CD8-positive, alpha-beta memory T cell (primary cell): ENCODE measurements at regions not wholly inside any gene's neighbourhood (a gene's known extent, or its start where the extent isn't known, plus 50 kb on each side); places are given as distances from the start of the nearest gene placed in this dataset.

ENCODE experiments used
- CTCF ChIA-PET: fragments of 350-600 bp; sonication (Branson Sonifier 250); formaldehyde crosslinking; loops from one replicate; lab custom pipeline; 2021; ENCODE audit warnings: antibody characterized with exemption; lab: Charles Lee
- POLR2A ChIA-PET: fragments of 350-600 bp; sonication (Branson Sonifier 250); formaldehyde crosslinking; loops from one replicate; lab custom pipeline; 2021; ENCODE audit warnings: antibody characterized with exemption; lab: Charles Lee
- DNase-seq, 5 donors: peaks; one replicate each; pipeline versions ENCODE4 v3.0.0 to v3.0.0-alpha.2; 2020 to 2022; ENCODE audit warnings: mixed read lengths in 1 of 5
- H3K27ac ChIP-seq: one replicate; pipeline ENCODE4 v1.7.0; 2013; ENCODE audit warnings: low read depth, mild to moderate bottlenecking, low read length, moderate library complexity
- H3K27me3 ChIP-seq: 2 replicates; pipeline ENCODE4 v1.7.0; 2013; ENCODE audit warnings: low read length, mild to moderate bottlenecking; ENCODE audit not compliant: insufficient read depth, poor library complexity, severe bottlenecking
- H3K36me3 ChIP-seq: 2 replicates; pipeline ENCODE4 v1.7.0; 2013; ENCODE audit warnings: mild to moderate bottlenecking, low read length, moderate library complexity; ENCODE audit not compliant: insufficient read depth
- H3K4me1 ChIP-seq: 2 replicates; pipeline ENCODE4 v1.7.0; 2013; ENCODE audit warnings: mild to moderate bottlenecking, low read length, moderate library complexity; ENCODE audit not compliant: insufficient read depth
- H3K4me3 ChIP-seq: 2 replicates; pipeline ENCODE4 v1.7.0; 2013; ENCODE audit warnings: mild to moderate bottlenecking, low read length
- H3K9me3 ChIP-seq: 2 replicates; pipeline ENCODE4 v1.7.0; 2013; ENCODE audit warnings: mild to moderate bottlenecking, low read length
- H3K27ac Mint-ChIP-seq, 8 donors: one replicate each; pipeline ENCODE4 v1.8.0; 2020 to 2021; ENCODE audit warnings: mixed read lengths in 8 of 8, mild to moderate bottlenecking in 6 of 8, inconsistent platforms in 3 of 8, moderate library complexity in 3 of 8
- H3K27me3 Mint-ChIP-seq, 2 donors: one replicate each; pipeline ENCODE4 v1.8.0; 2020 to 2021; ENCODE audit warnings: mixed read lengths in 2 of 2, mild to moderate bottlenecking in 1 of 2, moderate library complexity in 1 of 2
- H3K36me3 Mint-ChIP-seq, 3 donors: one replicate each; pipeline ENCODE4 v1.8.0; 2020 to 2021; ENCODE audit warnings: mixed read lengths in 3 of 3, inconsistent platforms in 1 of 3, mild to moderate bottlenecking in 1 of 3
- H3K4me1 Mint-ChIP-seq, 3 donors: one replicate each; pipeline ENCODE4 v1.8.0; 2020 to 2021; ENCODE audit warnings: mixed read lengths in 3 of 3, inconsistent platforms in 1 of 3, mild to moderate bottlenecking in 1 of 3
- H3K4me3 Mint-ChIP-seq, 7 donors: one replicate each; pipeline ENCODE4 v1.8.0; 2020 to 2021; ENCODE audit warnings: mixed read lengths in 7 of 7, mild to moderate bottlenecking in 6 of 7, moderate library complexity in 4 of 7, inconsistent platforms in 2 of 7
- H3K9me3 Mint-ChIP-seq, 5 donors: one replicate each; pipeline ENCODE4 v1.8.0; 2020 to 2022; ENCODE audit warnings: mixed read lengths in 5 of 5, mild to moderate bottlenecking in 3 of 5, moderate library complexity in 2 of 5, inconsistent platforms in 1 of 5

DNA sequence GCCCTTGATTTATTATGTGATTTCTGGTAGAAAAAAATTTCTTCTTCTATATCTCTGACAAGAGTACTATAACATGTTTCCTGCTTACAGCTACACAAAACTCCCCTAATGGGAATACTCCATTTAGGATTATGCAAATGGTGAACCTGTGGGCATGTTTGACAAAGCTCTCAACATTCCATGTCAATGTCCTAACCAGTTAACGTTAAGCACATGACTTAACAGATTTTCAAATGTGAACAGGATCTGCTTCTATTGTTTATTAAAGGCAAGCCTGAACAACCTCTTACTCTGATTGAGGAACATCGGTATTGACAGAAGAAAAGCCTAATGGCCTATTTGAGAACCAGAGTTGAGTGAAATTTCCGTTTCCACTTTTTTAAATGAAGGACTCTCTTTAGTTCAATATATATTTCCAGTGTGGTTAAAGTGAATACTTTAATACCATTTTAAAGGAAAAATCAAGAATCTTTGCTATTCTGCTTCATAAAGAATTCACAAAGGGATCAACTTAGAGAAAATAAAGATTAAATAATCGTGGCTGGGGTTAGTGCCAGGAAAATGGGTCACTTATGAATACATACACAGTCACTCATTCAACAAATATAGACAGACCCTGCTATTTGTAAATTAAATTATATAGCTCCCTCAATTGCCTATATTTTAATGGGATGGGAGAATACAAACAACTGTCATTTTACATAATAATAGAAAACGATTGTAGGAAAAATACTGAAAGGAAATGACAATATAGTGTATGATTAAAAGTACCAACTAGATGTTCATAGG, 300.3 kb upstream of the CBLB start:
- H3K36me3 Mint-ChIP-seq, result peaks cover 0 to 8% (median 0%) of the 10 kb centered on the region in 3 donors
- peak overlapping the region in 1 of 8 donors; percentile 40 for H3K27ac Mint-ChIP-seq
- ChIA-PET CTCF (interaction anchor here (1.4 kb wide), 1 partner anchor 53 kb away, joined by 3 read pairs; no protein-coding TSS in a partner anchor), POLR2A (no interaction called here)
- H3K36me3 ChIP-seq, result no peaks in the 10 kb centered on the region
- no peak for DNase-seq
- H3K9me3 ChIP-seq, result no peaks in the 10 kb centered on the region
- no peaks in the 10 kb centered on the region for H3K27me3 ChIP-seq
- no peak overlapping the region for H3K4me3 Mint-ChIP-seq
- H3K27ac ChIP-seq, result no peak overlapping the region
- no peak overlapping the region for H3K4me3 ChIP-seq
- H3K4me1 Mint-ChIP-seq, result peaks cover 31 to 46% (median 45%) of the 10 kb centered on the region in 3 donors
- no peaks in the 10 kb centered on the region for H3K9me3 Mint-ChIP-seq
- no peaks in the 10 kb centered on the region for H3K27me3 Mint-ChIP-seq
- H3K4me1 ChIP-seq, result peaks cover 13% of the 10 kb centered on the region

DNA sequence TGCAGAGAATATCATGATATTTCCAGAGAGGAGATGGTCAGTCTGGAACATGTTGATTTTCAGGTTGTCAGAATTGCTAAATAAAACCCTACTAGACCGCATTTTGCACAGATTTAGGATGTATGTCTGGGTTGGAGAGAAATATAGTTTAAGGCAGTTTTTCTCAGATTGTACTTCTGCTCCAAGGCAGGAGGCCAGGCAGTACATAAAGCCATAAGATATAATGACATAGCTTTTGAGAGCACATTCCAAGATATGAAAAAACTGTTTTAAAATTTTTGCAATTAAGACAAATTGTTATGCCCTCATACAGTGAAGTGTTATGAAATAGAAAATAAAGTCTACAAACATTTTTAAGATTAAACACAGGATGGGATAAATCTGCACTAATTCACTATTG, 301.8 kb upstream of the CBLB start:
- Histone ChIP-seq H3K27me3 (no peaks in the 10 kb centered on the region), H3K9me3 (no peaks in the 10 kb centered on the region), H3K36me3 (no peaks in the 10 kb centered on the region), H3K4me3 (no peak overlapping the region), H3K4me1 (peaks cover 25% of the 10 kb centered on the region), H3K27ac (no peak overlapping the region)
- Mint-ChIP-seq H3K9me3 (no peaks in the 10 kb centered on the region), H3K4me1 (peaks cover 41 to 60% (median 56%) of the 10 kb centered on the region in 3 donors), H3K4me3 (no peak overlapping the region), H3K27ac (peak overlapping the region in 4 of 8 donors; percentile 30 to 69 (median 49)), H3K27me3 (no peaks in the 10 kb centered on the region), H3K36me3 (peaks cover 0 to 4% (median 0%) of the 10 kb centered on the region in 3 donors)
- CTCF ChIA-PET, result interaction anchor here (1.4 kb wide), 1 partner anchor 52 kb away, joined by 3 read pairs; no protein-coding TSS in a partner anchor
- POLR2A ChIA-PET, result no interaction called here
- no peak for DNase-seq

DNA sequence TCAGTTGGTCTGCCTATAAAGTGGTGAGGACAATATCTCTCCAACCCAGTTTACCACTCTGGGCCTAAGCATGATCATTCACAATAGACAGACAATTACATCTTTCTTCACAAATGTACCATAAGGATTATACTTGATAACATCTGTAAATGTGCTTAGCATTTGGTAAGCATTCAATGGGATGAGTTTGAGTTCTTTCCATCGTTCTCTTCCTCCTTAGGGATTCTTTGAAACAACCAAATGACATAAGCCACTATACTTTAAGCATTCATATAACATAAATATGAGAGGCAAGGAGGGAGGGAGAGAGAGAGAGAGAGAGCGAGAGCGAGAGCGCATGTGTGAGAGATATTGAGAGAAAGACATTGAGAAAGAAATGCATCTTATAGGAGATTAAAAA, 303.3 kb upstream of the CBLB start:
- DNase-seq, result no peak
- no peaks in the 10 kb centered on the region for H3K9me3 ChIP-seq
- CTCF ChIA-PET, result no interaction called here
- H3K4me1 ChIP-seq, result peaks cover 36% of the 10 kb centered on the region
- POLR2A ChIA-PET, result no interaction called here
- H3K4me3 Mint-ChIP-seq, result peak overlapping the region in 6 of 7 donors; percentile 9 to 63 (median 28)
- no peak overlapping the region for H3K27ac ChIP-seq
- no peaks in the 10 kb centered on the region for H3K27me3 Mint-ChIP-seq
- peaks cover 55 to 75% (median 71%) of the 10 kb centered on the region in 3 donors for H3K4me1 Mint-ChIP-seq
- no peaks in the 10 kb centered on the region for H3K9me3 Mint-ChIP-seq
- no peak overlapping the region for H3K4me3 ChIP-seq
- H3K27ac Mint-ChIP-seq, result peak overlapping the region in 7 of 8 donors; percentile 14 to 80 (median 55)
- H3K36me3 Mint-ChIP-seq, result peaks cover 0 to 4% (median 0%) of the 10 kb centered on the region in 3 donors
- H3K36me3 ChIP-seq, result no peaks in the 10 kb centered on the region
- H3K27me3 ChIP-seq, result no peaks in the 10 kb centered on the region

- Histone ChIP-seq H3K9me3 (no peaks in the 10 kb centered on the region), H3K27ac (no peak overlapping the region), H3K27me3 (no peaks in the 10 kb centered on the region), H3K4me1 (peaks cover 39% of the 10 kb centered on the region), H3K4me3 (no peak overlapping the region), H3K36me3 (no peaks in the 10 kb centered on the region)
- ChIA-PET CTCF (no interaction called here), POLR2A (no interaction called here)
- Mint-ChIP-seq H3K4me3 (peak overlapping the region in 3 of 7 donors; percentile 20 to 59 (median 36)), H3K36me3 (peaks cover 0 to 4% (median 0%) of the 10 kb centered on the region in 3 donors), H3K27ac (peak overlapping the region in 3 of 8 donors; percentile 30 to 72 (median 55)), H3K4me1 (peaks cover 60 to 81% (median 77%) of the 10 kb centered on the region in 3 donors), H3K27me3 (no peaks in the 10 kb centered on the region), H3K9me3 (no peaks in the 10 kb centered on the region)
- no peak for DNase-seq
Measured at GRCh38 chr3:106172780-106173179, 304.0 kb upstream of the CBLB start.

DNA sequence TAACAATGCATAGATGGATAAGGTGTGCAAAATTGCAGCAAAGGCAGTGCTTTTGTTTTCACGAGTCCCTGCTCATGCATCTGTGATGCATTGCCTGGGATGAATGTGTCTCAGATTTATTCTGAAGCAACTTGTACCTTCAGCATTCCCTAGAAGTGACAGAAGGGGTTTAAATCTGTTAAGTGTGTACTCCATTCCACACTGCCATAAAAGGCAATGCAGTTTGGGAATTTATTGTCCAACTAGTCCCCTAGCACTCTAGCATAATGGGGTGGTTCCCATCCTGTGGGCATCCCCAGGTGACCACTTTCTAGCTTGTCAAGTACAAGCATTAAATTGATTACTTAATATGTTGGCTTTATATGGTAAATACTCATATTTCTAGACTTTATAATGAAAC, 306.5 kb upstream of the CBLB start:
- no peak for DNase-seq
- H3K4me3 ChIP-seq, result no peak overlapping the region
- no peaks in the 10 kb centered on the region for H3K27me3 Mint-ChIP-seq
- H3K4me1 Mint-ChIP-seq, result peaks cover 67 to 93% (median 83%) of the 10 kb centered on the region in 3 donors
- POLR2A ChIA-PET, result interaction anchor here (0.6 kb wide), 1 partner anchor 1915 kb away, joined by 3 read pairs; no protein-coding TSS in a partner anchor
- CTCF ChIA-PET, result no interaction called here
- peak overlapping the region; percentile 25 to 97 (median 72) for H3K27ac Mint-ChIP-seq
- H3K9me3 Mint-ChIP-seq, result no peaks in the 10 kb centered on the region
- peak overlapping the region in 1 of 7 donors; percentile 6 for H3K4me3 Mint-ChIP-seq
- H3K27me3 ChIP-seq, result no peaks in the 10 kb centered on the region
- H3K4me1 ChIP-seq, result peaks cover 39% of the 10 kb centered on the region
- H3K36me3 Mint-ChIP-seq, result no peaks in the 10 kb centered on the region
- no peaks in the 10 kb centered on the region for H3K9me3 ChIP-seq
- no peak overlapping the region for H3K27ac ChIP-seq
- H3K36me3 ChIP-seq, result no peaks in the 10 kb centered on the region

- Mint-ChIP-seq H3K4me3 (peak overlapping the region; percentile 45 to 78 (median 73)), H3K27me3 (no peaks in the 10 kb centered on the region), H3K4me1 (peaks cover 58 to 85% (median 74%) of the 10 kb centered on the region in 3 donors), H3K36me3 (no peaks in the 10 kb centered on the region), H3K27ac (peak overlapping the region; percentile 2 to 97 (median 88)), H3K9me3 (no peaks in the 10 kb centered on the region)
- no peaks in the 10 kb centered on the region for H3K36me3 ChIP-seq
- H3K4me3 ChIP-seq, result peak overlapping the region; percentile 11
- no peaks in the 10 kb centered on the region for H3K9me3 ChIP-seq
- DNase-seq, result peak; percentile 1 to 81 (median 74)
- no peak overlapping the region for H3K27ac ChIP-seq
- ChIA-PET CTCF (no interaction called here), POLR2A (interaction anchor here (0.6 to 1.0 kb wide), 3 partner anchors 330 to 808 kb away, joined by 3 read pairs; no protein-coding TSS in a partner anchor)
- H3K4me1 ChIP-seq, result peaks cover 39% of the 10 kb centered on the region
- no peaks in the 10 kb centered on the region for H3K27me3 ChIP-seq
Measured at GRCh38 chr3:106176734-106177133, 307.9 kb upstream of the CBLB start.

- Mint-ChIP-seq H3K4me3 (no peak overlapping the region), H3K9me3 (no peaks in the 10 kb centered on the region), H3K27me3 (no peaks in the 10 kb centered on the region), H3K4me1 (peaks cover 46 to 73% (median 58%) of the 10 kb centered on the region in 3 donors), H3K36me3 (peaks cover 0 to 8% (median 0%) of the 10 kb centered on the region in 3 donors), H3K27ac (no peak overlapping the region)
- Histone ChIP-seq H3K9me3 (no peaks in the 10 kb centered on the region), H3K27me3 (no peaks in the 10 kb centered on the region), H3K36me3 (no peaks in the 10 kb centered on the region), H3K4me3 (no peak overlapping the region), H3K4me1 (peaks cover 19% of the 10 kb centered on the region), H3K27ac (no peak overlapping the region)
- ChIA-PET CTCF (no interaction called here), POLR2A (no interaction called here)
- DNase-seq, result no peak
Measured at GRCh38 chr3:106182950-106183511, 314.2 kb upstream of the CBLB start.
